ENCODE measurements at regions not wholly inside any gene's neighbourhood (a gene's known extent, or its start where the extent isn't known, plus 50 kb on each side); places are given as distances from the start of the nearest gene placed in this dataset.

DNA sequence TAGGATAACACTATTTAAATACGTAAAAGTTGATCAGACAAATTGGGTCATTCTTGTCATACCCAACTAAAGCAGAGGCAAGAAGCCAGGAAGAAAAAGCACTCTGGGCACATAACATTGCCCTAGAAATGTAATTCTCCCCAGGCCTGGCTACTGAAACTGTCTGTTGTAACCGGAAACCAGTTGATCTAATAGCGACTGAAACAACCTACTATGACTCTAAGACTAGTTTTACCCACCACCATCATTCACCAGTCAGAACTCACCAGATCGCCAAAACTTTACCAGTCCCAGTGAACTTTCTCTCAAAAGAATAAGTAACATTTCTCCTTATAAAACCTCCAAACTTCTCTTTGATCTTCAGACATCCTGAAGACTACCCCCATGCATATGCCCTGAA is 99.3 kb upstream of the WWC1 start:
- TF ChIP-seq, protein P1, sequence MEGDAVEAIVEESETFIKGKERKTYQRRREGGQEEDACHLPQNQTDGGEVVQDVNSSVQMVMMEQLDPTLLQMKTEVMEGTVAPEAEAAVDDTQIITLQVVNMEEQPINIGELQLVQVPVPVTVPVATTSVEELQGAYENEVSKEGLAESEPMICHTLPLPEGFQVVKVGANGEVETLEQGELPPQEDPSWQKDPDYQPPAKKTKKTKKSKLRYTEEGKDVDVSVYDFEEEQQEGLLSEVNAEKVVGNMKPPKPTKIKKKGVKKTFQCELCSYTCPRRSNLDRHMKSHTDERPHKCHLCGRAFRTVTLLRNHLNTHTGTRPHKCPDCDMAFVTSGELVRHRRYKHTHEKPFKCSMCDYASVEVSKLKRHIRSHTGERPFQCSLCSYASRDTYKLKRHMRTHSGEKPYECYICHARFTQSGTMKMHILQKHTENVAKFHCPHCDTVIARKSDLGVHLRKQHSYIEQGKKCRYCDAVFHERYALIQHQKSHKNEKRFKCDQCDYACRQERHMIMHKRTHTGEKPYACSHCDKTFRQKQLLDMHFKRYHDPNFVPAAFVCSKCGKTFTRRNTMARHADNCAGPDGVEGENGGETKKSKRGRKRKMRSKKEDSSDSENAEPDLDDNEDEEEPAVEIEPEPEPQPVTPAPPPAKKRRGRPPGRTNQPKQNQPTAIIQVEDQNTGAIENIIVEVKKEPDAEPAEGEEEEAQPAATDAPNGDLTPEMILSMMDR (IDR thresholded peaks at IDR 0.05): no peak
- no peak for TF ChIP-seq EZH2 (IDR thresholded peaks at IDR 0.05; ENCODE audit: borderline replicate concordance, insufficient read depth, low read depth, low read length, poor library complexity, severe bottlenecking)
